GM06990 (cell line): ENCODE measurements at regions not wholly inside any gene's neighbourhood (a gene's known extent, or its start where the extent isn't known, plus 50 kb on each side); places are given as distances from the start of the nearest gene placed in this dataset.

Experiments
- DNase-seq: peaks from one replicate; pipeline ENCODE4 v3.0.0-alpha.2; 2011; ENCODE audit not compliant: insufficient read length; ENCODE audit errors: extremely low read depth
- H3K27me3 ChIP-seq: replicated peaks from 2 replicates; pipeline ENCODE4 v1.6.0; 2011; ENCODE audit warnings: low read length; ENCODE audit not compliant: control insufficient read depth, insufficient read depth
- H3K36me3 ChIP-seq: 2 replicates; pipeline ENCODE4 v1.5.1; 2011; ENCODE audit warnings: low read length; ENCODE audit not compliant: control insufficient read depth, insufficient read depth
- H3K4me3 ChIP-seq: replicated peaks from 2 replicates; pipeline ENCODE4 v1.5.1; 2011; ENCODE audit warnings: low read depth, mild to moderate bottlenecking, control low read depth, low read length
- TF ChIP-seq, protein P1 (sequence below): IDR thresholded peaks from 2 replicates; pipeline ENCODE4 v1.5.1; 2011; ENCODE audit warnings: low read length, control low read depth, mild to moderate bottlenecking, inconsistent platforms; ENCODE audit not compliant: insufficient read depth, poor library complexity, severe bottlenecking

DNA sequence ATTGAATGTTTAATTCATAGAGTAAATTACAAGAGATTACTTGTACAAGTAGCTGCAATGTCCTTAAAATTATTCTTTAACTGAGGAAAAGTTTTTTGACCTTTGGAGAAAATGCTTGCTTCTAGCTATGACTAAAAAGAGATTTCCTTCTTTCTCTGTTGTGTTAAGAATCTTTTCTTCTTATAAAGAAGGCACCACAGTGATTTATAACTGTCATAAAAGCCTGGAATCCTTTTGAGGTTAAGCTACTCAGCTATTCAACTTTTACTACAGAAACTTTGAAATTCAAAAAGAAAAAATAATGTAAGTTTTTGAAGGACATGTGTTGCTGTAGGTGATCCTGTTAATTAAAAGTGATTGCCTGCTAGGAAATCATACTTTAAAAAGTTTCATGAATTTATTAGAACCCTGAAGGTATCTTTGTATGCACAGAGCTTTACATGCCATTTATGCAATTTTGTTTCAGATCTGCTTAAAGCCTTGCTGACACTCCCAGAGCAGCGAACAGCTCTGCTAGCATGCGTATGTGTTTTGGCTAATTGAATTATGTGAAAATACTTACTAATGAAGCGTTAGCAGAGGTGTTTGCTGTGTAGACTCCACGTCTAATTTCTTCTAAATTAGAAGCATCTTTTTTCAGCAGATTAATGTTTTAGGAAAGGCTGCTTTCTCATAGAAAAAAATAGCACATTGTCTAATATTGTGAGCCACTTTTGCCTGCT is 94.7 kb upstream of the SMYD2 start:
- TF ChIP-seq, protein P1, sequence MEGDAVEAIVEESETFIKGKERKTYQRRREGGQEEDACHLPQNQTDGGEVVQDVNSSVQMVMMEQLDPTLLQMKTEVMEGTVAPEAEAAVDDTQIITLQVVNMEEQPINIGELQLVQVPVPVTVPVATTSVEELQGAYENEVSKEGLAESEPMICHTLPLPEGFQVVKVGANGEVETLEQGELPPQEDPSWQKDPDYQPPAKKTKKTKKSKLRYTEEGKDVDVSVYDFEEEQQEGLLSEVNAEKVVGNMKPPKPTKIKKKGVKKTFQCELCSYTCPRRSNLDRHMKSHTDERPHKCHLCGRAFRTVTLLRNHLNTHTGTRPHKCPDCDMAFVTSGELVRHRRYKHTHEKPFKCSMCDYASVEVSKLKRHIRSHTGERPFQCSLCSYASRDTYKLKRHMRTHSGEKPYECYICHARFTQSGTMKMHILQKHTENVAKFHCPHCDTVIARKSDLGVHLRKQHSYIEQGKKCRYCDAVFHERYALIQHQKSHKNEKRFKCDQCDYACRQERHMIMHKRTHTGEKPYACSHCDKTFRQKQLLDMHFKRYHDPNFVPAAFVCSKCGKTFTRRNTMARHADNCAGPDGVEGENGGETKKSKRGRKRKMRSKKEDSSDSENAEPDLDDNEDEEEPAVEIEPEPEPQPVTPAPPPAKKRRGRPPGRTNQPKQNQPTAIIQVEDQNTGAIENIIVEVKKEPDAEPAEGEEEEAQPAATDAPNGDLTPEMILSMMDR, result no peak
- Histone ChIP-seq H3K36me3 (no peaks in the 10 kb centered on the region), H3K4me3 (no peak overlapping the region), H3K27me3 (no peaks in the 10 kb centered on the region; the same call in 1 of the 2 replicates)
- DNase-seq, result no peak

DNA sequence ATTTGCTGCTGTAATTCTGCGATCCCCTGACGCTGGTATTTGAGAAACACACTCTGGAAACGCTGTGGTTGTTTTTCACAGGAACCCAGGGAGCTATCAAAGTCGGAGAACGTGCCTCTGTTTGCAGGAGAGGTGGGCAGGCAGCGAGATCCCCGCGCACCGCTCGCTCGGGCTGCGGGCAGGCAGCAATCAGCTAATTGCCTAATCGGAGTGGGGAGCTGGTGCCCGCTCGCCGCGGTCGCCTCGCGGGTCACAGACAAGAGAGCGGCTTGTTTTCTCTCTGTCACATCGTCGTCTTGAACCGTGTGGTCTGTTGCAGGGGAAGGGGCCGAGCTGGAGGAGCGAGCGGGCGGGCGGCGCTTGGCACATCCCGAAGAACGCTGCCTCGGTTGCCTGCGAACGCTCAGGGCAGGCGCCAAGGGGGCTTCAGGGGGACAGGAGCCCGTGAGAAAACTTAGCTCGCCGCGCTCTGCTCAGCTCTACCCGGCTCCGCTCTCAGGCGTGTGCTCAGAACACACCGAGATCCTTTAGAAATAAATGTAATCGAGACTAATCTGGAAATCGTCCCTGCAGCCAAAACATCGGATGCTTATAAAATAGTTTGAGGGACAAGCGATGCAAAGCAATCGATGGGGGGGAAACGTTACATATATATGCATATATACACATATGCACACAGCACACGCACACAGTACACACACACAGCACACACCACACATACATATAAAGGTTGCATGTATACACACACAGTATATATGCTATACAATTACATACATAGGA is 93.6 kb upstream of the SMYD2 start:
- DNase-seq, result no peak
- H3K27me3 ChIP-seq, result no peaks in the 10 kb centered on the region; the same call in 1 of the 2 replicates

DNA sequence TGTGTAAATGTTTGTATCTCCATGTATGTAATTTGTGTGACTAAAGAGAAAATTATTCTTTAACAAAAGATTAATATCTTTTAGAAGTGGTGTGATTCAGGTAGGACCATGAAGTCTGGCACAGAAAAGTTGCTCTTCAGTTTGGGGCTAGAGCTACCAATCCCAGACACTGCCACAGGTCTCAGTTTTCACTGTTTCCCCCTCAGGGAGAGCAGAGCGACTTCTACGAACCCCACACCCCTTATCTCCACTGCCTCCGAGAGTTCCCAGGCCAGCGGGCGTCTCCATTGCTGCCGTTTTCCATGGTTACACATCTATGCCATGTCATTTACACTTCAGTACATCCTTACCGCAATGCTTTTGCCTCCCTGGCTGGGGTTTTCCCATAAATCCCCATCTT is 93.0 kb upstream of the SMYD2 start:
- DNase-seq, result no peak
- Histone ChIP-seq H3K27me3 (no peaks in the 10 kb centered on the region; the same call in 1 of the 2 replicates), H3K4me3 (no peak overlapping the region), H3K36me3 (no peaks in the 10 kb centered on the region)
- TF ChIP-seq, protein P1, result no peak

More for the DNA sequence above, 93.6 kb upstream of the SMYD2 start:
- TF ChIP-seq, protein P1, result no peak
- Histone ChIP-seq H3K36me3 (no peaks in the 10 kb centered on the region), H3K4me3 (no peak overlapping the region)

DNA sequence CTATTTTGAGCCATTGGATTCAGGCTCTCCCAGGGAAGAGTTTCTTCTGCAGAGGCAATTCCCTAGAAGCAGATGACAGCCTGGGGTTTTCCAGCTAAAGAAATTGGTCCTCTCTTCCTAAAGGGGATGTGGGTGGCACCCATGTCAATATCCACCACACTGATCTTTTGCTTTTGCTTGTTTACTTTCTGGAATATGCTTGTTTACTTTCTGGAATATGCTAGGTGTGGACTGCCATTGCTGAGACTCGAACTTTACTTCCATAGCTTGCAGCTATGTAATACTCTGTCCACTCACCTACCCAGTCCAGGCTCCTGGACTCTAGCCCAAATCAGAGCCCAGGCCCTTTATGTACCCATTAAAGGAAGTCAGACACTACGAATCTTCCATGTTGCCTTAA is 92.1 kb upstream of the SMYD2 start:
- Histone ChIP-seq H3K36me3 (no peaks in the 10 kb centered on the region), H3K4me3 (no peak overlapping the region), H3K27me3 (no peaks in the 10 kb centered on the region; the same call in 1 of the 2 replicates)
- no peak for DNase-seq
- TF ChIP-seq, protein P1, result no peak

DNA sequence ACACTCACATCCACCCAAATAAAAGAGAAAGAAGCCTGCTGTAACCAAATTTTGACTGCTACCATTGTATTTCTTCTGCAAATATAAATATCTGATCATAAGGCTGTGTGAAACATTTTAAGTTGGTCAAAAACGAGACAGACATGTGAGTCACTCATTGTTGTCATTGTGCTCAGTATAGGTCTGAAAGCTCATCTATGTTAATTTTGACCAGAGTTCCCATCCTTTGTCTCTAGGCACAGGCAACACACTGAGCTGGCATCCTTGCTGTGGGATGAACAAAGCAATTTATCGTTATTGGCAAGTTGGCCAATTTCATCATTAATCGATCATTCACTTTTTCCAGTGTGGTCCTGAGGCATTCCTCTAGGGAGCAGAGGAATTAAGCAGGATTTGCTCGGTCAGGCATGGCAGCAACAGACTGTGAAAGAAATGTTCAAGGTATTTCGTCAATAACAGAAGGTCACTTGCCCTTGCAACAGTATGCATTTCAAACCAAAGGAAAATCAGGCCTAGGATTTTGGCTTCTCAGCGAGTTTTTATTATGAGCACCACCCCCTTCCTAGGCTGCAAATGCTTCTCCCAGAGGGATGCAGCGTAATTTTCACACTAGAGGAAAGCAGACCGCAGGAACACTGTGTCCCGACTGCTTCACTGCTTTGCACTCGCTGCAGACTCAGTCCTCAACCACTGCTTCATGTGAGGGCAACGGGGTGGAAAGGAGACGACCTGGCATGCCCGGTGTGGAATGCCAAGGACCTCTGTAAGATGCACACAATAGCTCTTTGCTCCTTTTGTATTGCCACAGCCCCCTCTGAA is 87.9 kb upstream of the SMYD2 start:
- DNase-seq, result no peak
- Histone ChIP-seq H3K4me3 (no peak overlapping the region), H3K36me3 (no peaks in the 10 kb centered on the region), H3K27me3 (no peaks in the 10 kb centered on the region; the same call in 1 of the 2 replicates)
- TF ChIP-seq, protein P1, result no peak
